ENCODE measurements at regions not wholly inside any gene's neighbourhood (a gene's known extent, or its start where the extent isn't known, plus 50 kb on each side); places are given as distances from the start of the nearest gene placed in this dataset.

- peaks cover 0 to 3% of the 10 kb centered on the region in 2 experiments; a peak in 1 of 5 replicates for H3K4me1 ChIP-seq (replicated peaks in 1 of 2; ENCODE audit: control insufficient read depth in 2 of 2, insufficient read depth in 2 of 2, low read length in 2 of 2)
- ChIA-PET POLR2A (no interaction called here), CTCF (ENCODE audit: low intra/inter-chr PET ratio) (no interaction called here)
- ATAC-seq, result no peak
- in situ Hi-C loops (cut with MboI) (no loop called here), intact Hi-C loops (cut with micrococcal nuclease) (no loop called here)
- BruUV-seq (replicated peaks), result no TSS peak
- no peak overlapping the region for H3K4me2 ChIP-seq (ENCODE audit: insufficient read depth, low read length)
- H3K27me3 ChIP-seq (ENCODE audit: control insufficient read depth in 2 of 2, insufficient read depth in 2 of 2, low read length in 2 of 2), result peaks cover 3 to 9% of the 10 kb centered on the region in 2 experiments; a peak in 2 of 5 replicates
- no peaks in the 10 kb centered on the region for H3K9me3 ChIP-seq (replicated peaks; ENCODE audit: control insufficient read depth, insufficient read depth, low read depth, low read length)
- no peaks in the 10 kb centered on the region for H3K79me2 ChIP-seq (ENCODE audit: control insufficient read depth, insufficient read depth, low read length)
- no peaks in the 10 kb centered on the region for H3K9me1 ChIP-seq (ENCODE audit: control insufficient read depth, insufficient read depth, low read length)
- H4K20me1 ChIP-seq (replicated peaks; ENCODE audit: control insufficient read depth, insufficient read depth, low read length), result no peaks in the 10 kb centered on the region
- H3K27ac ChIP-seq (ENCODE audit: extremely low read depth, low read depth, low read length), result no peak overlapping the region
- H3K4me3 ChIP-seq, result no peak overlapping the region
- no peak overlapping the region for H2AFZ ChIP-seq (ENCODE audit: low read depth, low read length)
- no peak for DNase-seq (ENCODE audit: extremely low read depth in 1 of 4, low spot score in 3 of 4)
- FAIRE-seq, result no peak
- 25% methylated on average over 23 of the region's 74 CpGs for WGBS (ENCODE audit: insufficient coverage, low coverage, missing lambda C conversion rate)
- TF ChIP-seq HNRNPK (IDR thresholded peaks at IDR 0.05; ENCODE audit: low read depth, low read length, poor library complexity, severe bottlenecking) (no peak), L3MBTL2 (IDR thresholded peaks at IDR 0.05) (peak; percentile 52; the same call in 1 of the 2 replicates), MEF2D (tag; conservative IDR thresholded peaks at IDR 0.05; ENCODE audit: low read depth) (no peak), MGA (IDR thresholded peaks at IDR 0.05) (peak; percentile 71)
- TF ChIP-seq, protein P1, sequence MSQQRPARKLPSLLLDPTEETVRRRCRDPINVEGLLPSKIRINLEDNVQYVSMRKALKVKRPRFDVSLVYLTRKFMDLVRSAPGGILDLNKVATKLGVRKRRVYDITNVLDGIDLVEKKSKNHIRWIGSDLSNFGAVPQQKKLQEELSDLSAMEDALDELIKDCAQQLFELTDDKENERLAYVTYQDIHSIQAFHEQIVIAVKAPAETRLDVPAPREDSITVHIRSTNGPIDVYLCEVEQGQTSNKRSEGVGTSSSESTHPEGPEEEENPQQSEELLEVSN (IDR thresholded peaks at IDR 0.05; ENCODE audit: borderline replicate concordance in 1 of 2, extremely low read depth in 1 of 2, insufficient read depth in 1 of 2, insufficient read length in 1 of 2, low read depth in 1 of 2, low read length in 1 of 2, poor library complexity in 1 of 2, severe bottlenecking in 1 of 2), result peak in 1 of 2 experiments; percentile 68
- H3K9ac ChIP-seq (ENCODE audit: insufficient read depth in 1 of 2, low read depth in 2 of 2, low read length in 2 of 2), result no peak overlapping the region
- H3K36me3 ChIP-seq (ENCODE audit: control insufficient read depth, insufficient read depth, low read length), result no peaks in the 10 kb centered on the region
These were observed 65.1 kb upstream of the CCDC160 start for GRCh38 chrX:134171661-134172587.

Data from K562 (cell line).